Caco-2 (cell line): ENCODE measurements at regions not wholly inside any gene's neighbourhood (a gene's known extent, or its start where the extent isn't known, plus 50 kb on each side); places are given as distances from the start of the nearest gene placed in this dataset.

Source experiments
- BruUV-seq: library from RNA; stranded (reverse); fragments of 400-500 nt; replicated peaks from 2 replicates; lab custom pipeline; 2021; lab: Mats Ljungman, UMichigan
- CTCF ChIA-PET: fragments of 300-600 bp; sonication (Branson Sonifier 250); formaldehyde crosslinking; loops from one replicate; lab custom pipeline; 2022; ENCODE audit warnings: antibody characterized with exemption; lab: Charles Lee
- POLR2A ChIA-PET: fragments of 300-600 bp; sonication (Branson Sonifier 250); formaldehyde crosslinking; loops from one replicate; lab custom pipeline; 2022; ENCODE audit warnings: antibody characterized with exemption; lab: Charles Lee
- DNase-seq, 2 experiments: peaks; one replicate each; pipeline versions ENCODE4 v3.0.0 to v3.0.0-alpha.2; 2020 to 2022
- H3K27me3 ChIP-seq: replicated peaks from 2 replicates; pipeline ENCODE4 v1.6.0; 2011; ENCODE audit warnings: low read length; ENCODE audit not compliant: control insufficient read depth, insufficient read depth
- H3K36me3 ChIP-seq: 2 replicates; pipeline ENCODE4 v1.5.1; 2011; ENCODE audit warnings: low read length; ENCODE audit not compliant: control insufficient read depth, insufficient read depth
- H3K4me1 ChIP-seq: fragments of 250-450 bp; sonication (Bioruptor Pico); 2 replicates; pipeline ENCODE4 v1.5.1; 2020; ENCODE audit warnings: mild to moderate bottlenecking
- H3K4me3 ChIP-seq: 2 replicates; pipeline ENCODE4 v1.5.1; 2011; ENCODE audit warnings: low read depth, mild to moderate bottlenecking, control low read depth, low read length
- H3K9me3 ChIP-seq: fragments of 250-450 bp; sonication (Bioruptor Pico); 2 replicates; pipeline ENCODE4 v1.5.1; 2020; ENCODE audit warnings: mild to moderate bottlenecking, moderate library complexity
- H3K27ac Mint-ChIP-seq: one replicate; pipeline ENCODE4 v1.8.0; 2022; ENCODE audit warnings: mixed read lengths; ENCODE audit not compliant: unreplicated experiment
- H3K27me3 Mint-ChIP-seq: one replicate; pipeline ENCODE4 v1.8.0; 2022; ENCODE audit warnings: mixed read lengths; ENCODE audit not compliant: insufficient read depth, unreplicated experiment
- H3K36me3 Mint-ChIP-seq: one replicate; pipeline ENCODE4 v1.8.0; 2022; ENCODE audit warnings: mild to moderate bottlenecking, mixed read lengths; ENCODE audit not compliant: insufficient read depth, unreplicated experiment
- H3K4me1 Mint-ChIP-seq: one replicate; pipeline ENCODE4 v1.8.0; 2022; ENCODE audit warnings: low read depth, mixed read lengths; ENCODE audit not compliant: unreplicated experiment
- H3K4me3 Mint-ChIP-seq: one replicate; pipeline ENCODE4 v1.8.0; 2022; ENCODE audit warnings: mild to moderate bottlenecking, moderate library complexity, mixed read lengths; ENCODE audit not compliant: unreplicated experiment
- H3K9me3 Mint-ChIP-seq: one replicate; pipeline ENCODE4 v1.8.0; 2022; ENCODE audit warnings: mixed read lengths; ENCODE audit not compliant: unreplicated experiment
- CTCF ChIP-seq, 2 experiments: fragments of 200-600 bp in 1 of 2; IDR thresholded peaks; 1 replicate in 1 of 2; 2 replicates in 1 of 2; pipeline versions ENCODE4 v1.5.1 to v1.8.0; 2011 to 2022; ENCODE audit warnings: antibody characterized with exemption in 1 of 2, control low read depth in 1 of 2, inconsistent platforms in 1 of 2, low read depth in 1 of 2, low read length in 1 of 2, mild to moderate bottlenecking in 1 of 2, moderate library complexity in 1 of 2; ENCODE audit not compliant: insufficient read depth in 1 of 2, severe bottlenecking in 1 of 2, unreplicated experiment in 1 of 2
- intact Hi-C: fragments of 100-400 bp; cut with micrococcal nuclease; formaldehyde crosslinking; loops from one replicate; pipeline ENCODE4 v1.10.0; 2022; ENCODE audit not compliant: unreplicated experiment

- intact Hi-C loops, result no loop called here
- no peaks in the 10 kb centered on the region for H3K36me3 ChIP-seq
- TF ChIP-seq CTCF (IDR thresholded peaks at IDR 0.05; ENCODE audit: insufficient read depth in 1 of 2, low read depth in 1 of 2, low read length in 1 of 2, severe bottlenecking in 1 of 2, unreplicated experiment in 1 of 2), result no peak
- H3K4me3 Mint-ChIP-seq, result no peak overlapping the region
- H3K36me3 Mint-ChIP-seq, result no peaks in the 10 kb centered on the region
- H3K9me3 Mint-ChIP-seq, result no peaks in the 10 kb centered on the region
- peaks cover 16% of the 10 kb centered on the region for H3K4me1 ChIP-seq
- no peaks in the 10 kb centered on the region for H3K27me3 Mint-ChIP-seq
- CTCF ChIA-PET, result interaction anchor here (0.7 kb wide), 1 partner anchor 40 kb away, joined by 3 read pairs; no protein-coding TSS in a partner anchor
- H3K27ac Mint-ChIP-seq, result no peak overlapping the region
- no peaks in the 10 kb centered on the region for H3K27me3 ChIP-seq
- BruUV-seq, result no TSS peak
- H3K4me3 ChIP-seq, result no peak overlapping the region
- POLR2A ChIA-PET, result no interaction called here
- no peak for DNase-seq
- peaks cover 4% of the 10 kb centered on the region for H3K4me1 Mint-ChIP-seq
- no peaks in the 10 kb centered on the region for H3K9me3 ChIP-seq
Measured at GRCh38 chr1:182182311-182182710, 120.8 kb upstream of the ZNF648 start.

DNA sequence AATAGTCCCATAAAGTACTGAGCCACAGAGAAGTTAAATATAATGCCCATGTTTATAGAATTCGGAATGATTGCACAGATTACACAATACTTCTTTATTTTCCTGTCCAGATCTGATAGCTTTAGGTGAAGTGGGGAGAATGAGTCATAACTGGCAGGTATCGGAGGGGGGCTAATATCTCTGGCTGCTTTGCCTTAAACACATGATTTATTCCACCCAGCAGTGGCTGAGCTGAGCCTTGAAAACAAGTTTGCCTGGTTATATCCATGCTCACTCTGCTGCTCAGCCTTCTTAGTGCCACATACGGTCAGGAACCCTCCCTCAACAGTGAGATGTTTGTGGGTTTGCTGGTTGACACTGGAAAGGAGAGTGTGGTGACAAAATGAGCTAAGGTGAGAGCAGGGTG is 119.7 kb upstream of the ZNF648 start:
- H3K9me3 Mint-ChIP-seq, result no peaks in the 10 kb centered on the region
- Histone ChIP-seq H3K9me3 (no peaks in the 10 kb centered on the region), H3K4me1 (peaks cover 8% of the 10 kb centered on the region), H3K36me3 (no peaks in the 10 kb centered on the region), H3K4me3 (no peak overlapping the region), H3K27me3 (no peaks in the 10 kb centered on the region)
- no TSS peak for BruUV-seq
- H3K27me3 Mint-ChIP-seq, result no peaks in the 10 kb centered on the region
- no peak overlapping the region for H3K4me3 Mint-ChIP-seq
- intact Hi-C loops, result no loop called here
- CTCF ChIA-PET, result no interaction called here
- no peaks in the 10 kb centered on the region for H3K36me3 Mint-ChIP-seq
- no peak for TF ChIP-seq CTCF (IDR thresholded peaks at IDR 0.05; ENCODE audit: insufficient read depth in 1 of 2, low read depth in 1 of 2, low read length in 1 of 2, severe bottlenecking in 1 of 2, unreplicated experiment in 1 of 2)
- H3K4me1 Mint-ChIP-seq, result peaks cover 4% of the 10 kb centered on the region
- no peak overlapping the region for H3K27ac Mint-ChIP-seq
- DNase-seq, result no peak
- POLR2A ChIA-PET, result no interaction called here

DNA sequence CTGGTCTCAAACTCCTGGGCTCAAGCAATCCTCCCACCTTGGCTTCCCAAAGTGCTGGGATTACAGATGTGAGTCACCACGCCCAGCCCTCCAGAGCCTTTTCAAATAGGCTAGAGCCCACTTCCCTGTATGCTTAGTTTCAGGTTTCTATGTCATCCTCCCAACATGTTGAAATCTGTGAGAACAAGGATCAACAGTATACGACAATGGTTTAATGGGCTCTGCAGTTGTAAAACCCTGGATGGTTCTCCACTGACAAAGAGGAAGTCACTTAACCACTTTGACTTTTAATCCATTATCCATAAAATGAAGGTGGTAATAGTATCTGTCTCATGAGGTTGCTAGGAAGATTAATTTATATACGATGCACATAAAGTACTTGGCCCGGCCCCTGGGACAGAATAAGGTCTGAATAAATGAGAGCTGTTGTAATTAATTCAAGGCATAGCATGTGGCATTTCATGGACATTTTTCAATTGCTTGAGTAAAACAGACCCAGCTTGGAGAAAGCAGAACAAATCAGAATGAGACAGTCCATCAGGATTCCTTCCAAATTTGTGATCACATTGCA is 113.9 kb upstream of the ZNF648 start:
- H3K36me3 Mint-ChIP-seq, result no peaks in the 10 kb centered on the region
- Histone ChIP-seq H3K27me3 (no peaks in the 10 kb centered on the region), H3K36me3 (no peaks in the 10 kb centered on the region), H3K4me1 (no peaks in the 10 kb centered on the region), H3K9me3 (no peaks in the 10 kb centered on the region), H3K4me3 (no peak overlapping the region)
- H3K9me3 Mint-ChIP-seq, result no peaks in the 10 kb centered on the region
- CTCF ChIA-PET, result no interaction called here
- no peak overlapping the region for H3K27ac Mint-ChIP-seq
- no peak overlapping the region for H3K4me3 Mint-ChIP-seq
- no peaks in the 10 kb centered on the region for H3K27me3 Mint-ChIP-seq
- peak in 1 of 2 experiments; percentile 19 for DNase-seq
- H3K4me1 Mint-ChIP-seq, result peaks cover 5% of the 10 kb centered on the region
- no TSS peak for BruUV-seq
- TF ChIP-seq CTCF (IDR thresholded peaks at IDR 0.05; ENCODE audit: insufficient read depth in 1 of 2, low read depth in 1 of 2, low read length in 1 of 2, severe bottlenecking in 1 of 2, unreplicated experiment in 1 of 2), result no peak
- POLR2A ChIA-PET, result no interaction called here
- intact Hi-C loops, result no loop called here
